ENCODE measurements at regions not wholly inside any gene's neighbourhood (a gene's known extent, or its start where the extent isn't known, plus 50 kb on each side); places are given as distances from the start of the nearest gene placed in this dataset.

GRCh38 chr11:70490208-70490607, 91.9 kb downstream of the CTTN start:
- TF ChIP-seq CTCF (IDR thresholded peaks at IDR 0.05; ENCODE audit: insufficient read depth, low read length, poor library complexity, severe bottlenecking) (no peak), EZH2phosphoT487 (conservative IDR thresholded peaks at IDR 0.05; ENCODE audit: low read length) (no peak)
